Prostate gland (tissue), 2 donors: ENCODE measurements at regions not wholly inside any gene's neighbourhood (a gene's known extent, or its start where the extent isn't known, plus 50 kb on each side); places are given as distances from the start of the nearest gene placed in this dataset.

Source experiments
- POLR2AphosphoS5 ChIP-seq: sonication (generic); formaldehyde crosslinking; IDR thresholded peaks from one replicate; pipeline ENCODE4 v1.6.1; 2017; ENCODE audit warnings: antibody characterized with exemption
- TF ChIP-seq, protein P1 (sequence below), 4 experiments: fragments of 200-600 bp in 2 of 4; fragments of 450-650 bp in 2 of 4; sonication (generic) in 2 of 4; IDR thresholded peaks; 1 replicate in 3 of 4; 2 replicates in 1 of 4; pipeline ENCODE4 v1.5.1; 2016 to 2019; ENCODE audit warnings: antibody characterized with exemption in 4 of 4, mild to moderate bottlenecking in 2 of 4, moderate library complexity in 2 of 4

DNA sequence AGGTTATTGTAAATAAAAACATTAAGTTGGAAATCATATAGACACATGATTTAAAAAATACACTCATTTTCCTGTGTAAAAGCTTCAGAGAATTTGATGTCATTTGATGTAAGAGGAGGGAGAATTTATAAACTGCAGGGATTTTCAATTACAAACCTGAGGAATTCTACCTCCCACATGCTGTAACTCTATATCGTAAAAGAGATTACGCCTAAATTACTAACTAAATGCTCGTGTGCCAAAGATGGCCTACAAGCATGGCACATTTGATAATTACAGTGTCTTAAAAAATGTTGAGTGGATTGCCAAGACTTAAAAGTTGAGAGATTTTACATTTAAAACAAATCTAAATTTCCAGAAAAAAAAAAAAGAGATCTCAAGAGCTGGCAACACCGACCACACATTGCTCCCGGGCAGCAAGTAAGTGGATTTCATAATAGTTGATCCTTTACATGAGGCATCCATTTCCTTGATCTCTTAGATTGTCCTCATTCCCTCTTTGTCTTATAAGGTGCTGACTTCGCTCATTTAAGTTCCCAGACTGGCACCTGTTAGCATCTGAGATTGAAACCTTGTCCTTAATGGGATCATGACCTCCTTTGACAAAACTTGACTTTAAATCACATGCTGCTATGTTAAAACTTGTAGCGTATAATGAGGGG is 840.3 kb upstream of the ZEB2 start:
- TF ChIP-seq, protein P1, sequence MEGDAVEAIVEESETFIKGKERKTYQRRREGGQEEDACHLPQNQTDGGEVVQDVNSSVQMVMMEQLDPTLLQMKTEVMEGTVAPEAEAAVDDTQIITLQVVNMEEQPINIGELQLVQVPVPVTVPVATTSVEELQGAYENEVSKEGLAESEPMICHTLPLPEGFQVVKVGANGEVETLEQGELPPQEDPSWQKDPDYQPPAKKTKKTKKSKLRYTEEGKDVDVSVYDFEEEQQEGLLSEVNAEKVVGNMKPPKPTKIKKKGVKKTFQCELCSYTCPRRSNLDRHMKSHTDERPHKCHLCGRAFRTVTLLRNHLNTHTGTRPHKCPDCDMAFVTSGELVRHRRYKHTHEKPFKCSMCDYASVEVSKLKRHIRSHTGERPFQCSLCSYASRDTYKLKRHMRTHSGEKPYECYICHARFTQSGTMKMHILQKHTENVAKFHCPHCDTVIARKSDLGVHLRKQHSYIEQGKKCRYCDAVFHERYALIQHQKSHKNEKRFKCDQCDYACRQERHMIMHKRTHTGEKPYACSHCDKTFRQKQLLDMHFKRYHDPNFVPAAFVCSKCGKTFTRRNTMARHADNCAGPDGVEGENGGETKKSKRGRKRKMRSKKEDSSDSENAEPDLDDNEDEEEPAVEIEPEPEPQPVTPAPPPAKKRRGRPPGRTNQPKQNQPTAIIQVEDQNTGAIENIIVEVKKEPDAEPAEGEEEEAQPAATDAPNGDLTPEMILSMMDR (IDR thresholded peaks at IDR 0.05) = no peak
- TF ChIP-seq POLR2AphosphoS5 = no peak
